Mononuclear cell (primary cell): ENCODE measurements at regions not wholly inside any gene's neighbourhood (a gene's known extent, or its start where the extent isn't known, plus 50 kb on each side); places are given as distances from the start of the nearest gene placed in this dataset.
"Not testable (repeated sequence)": the region's sequence is repeated elsewhere in the genome, so short reads cannot be mapped to it uniquely, and the experiment has no call there.

Experiments used
- H3K27me3 ChIP-seq: 2 replicates; pipeline ENCODE4 v1.6.0; 2011; ENCODE audit warnings: low read length, control low read depth; ENCODE audit not compliant: insufficient read depth
- H3K4me1 ChIP-seq: 2 replicates; pipeline ENCODE4 v1.5.1; 2011; ENCODE audit warnings: mild to moderate bottlenecking, low read length, control low read depth; ENCODE audit not compliant: insufficient read depth
- H3K4me3 ChIP-seq: 2 replicates; pipeline ENCODE4 v1.5.1; 2011; ENCODE audit warnings: mild to moderate bottlenecking, low read length, moderate library complexity
- H3K9me3 ChIP-seq: 2 replicates; pipeline ENCODE4 v1.5.1; 2011; ENCODE audit warnings: low read depth, mild to moderate bottlenecking, control low read depth, low read length

GRCh38 chr3:87836026-87836425, 222.8 kb downstream of the CGGBP1 start:
- H3K4me3 ChIP-seq: no peak overlapping the region
- no peaks in the 10 kb centered on the region for H3K9me3 ChIP-seq
- H3K27me3 ChIP-seq: no peaks in the 10 kb centered on the region
- H3K4me1 ChIP-seq: peaks cover 3% of the 10 kb centered on the region

DNA sequence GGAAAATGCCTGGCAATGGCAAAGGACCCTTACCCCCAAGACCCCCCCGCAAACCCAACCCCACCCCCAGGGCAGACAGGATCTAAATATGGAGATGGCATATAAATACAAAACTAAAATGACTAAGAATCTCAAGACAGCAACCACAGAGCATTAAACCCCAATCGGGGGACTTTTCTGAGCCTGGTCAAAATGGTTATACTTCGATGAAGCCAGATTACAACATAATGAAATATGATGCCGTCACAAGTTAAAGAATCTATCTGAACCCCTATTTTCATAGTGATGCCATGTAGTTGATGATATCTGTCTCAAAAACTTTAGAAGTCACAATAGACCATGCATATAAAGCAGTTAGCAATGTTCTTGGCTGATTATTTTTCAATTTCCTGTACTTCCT, 223.6 kb downstream of the CGGBP1 start:
- H3K9me3 ChIP-seq: no peaks in the 10 kb centered on the region
- H3K4me1 ChIP-seq: peaks cover 3% of the 10 kb centered on the region
- H3K4me3 ChIP-seq: no peak overlapping the region
- no peaks in the 10 kb centered on the region for H3K27me3 ChIP-seq

DNA sequence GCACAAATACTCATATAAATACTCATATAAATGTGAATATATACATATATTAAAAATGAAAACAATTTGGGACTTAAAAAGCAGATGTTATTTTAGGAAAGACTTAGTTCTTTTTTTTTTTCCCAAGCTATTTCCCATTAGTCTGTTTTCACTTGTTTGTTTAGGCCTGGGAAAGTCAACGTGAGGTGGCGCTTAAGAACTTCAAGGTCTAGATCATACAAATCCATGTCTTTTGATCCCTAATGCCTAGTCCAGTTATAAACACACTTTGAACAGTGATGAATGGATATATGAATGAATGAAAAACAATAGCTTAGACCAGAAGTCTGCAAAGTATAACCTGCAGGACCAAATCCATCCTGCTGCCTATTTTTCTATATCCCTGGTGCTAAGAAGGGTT, 224.5 kb downstream of the CGGBP1 start:
- no peaks in the 10 kb centered on the region for H3K27me3 ChIP-seq
- H3K4me1 ChIP-seq: peaks cover 3% of the 10 kb centered on the region
- no peak overlapping the region for H3K4me3 ChIP-seq
- H3K9me3 ChIP-seq: no peaks in the 10 kb centered on the region

- no peak overlapping the region for H3K4me3 ChIP-seq
- H3K9me3 ChIP-seq: no peaks in the 10 kb centered on the region
- H3K27me3 ChIP-seq: no peaks in the 10 kb centered on the region
- H3K4me1 ChIP-seq: peaks cover 3% of the 10 kb centered on the region
These were observed 225.8 kb downstream of the CGGBP1 start for GRCh38 chr3:87833039-87833377.

GRCh38 chr3:87828046-87828445, 230.8 kb downstream of the CGGBP1 start:
- no peaks in the 10 kb centered on the region for H3K9me3 ChIP-seq
- H3K4me3 ChIP-seq: no peak overlapping the region
- H3K4me1 ChIP-seq: no peaks in the 10 kb centered on the region

DNA sequence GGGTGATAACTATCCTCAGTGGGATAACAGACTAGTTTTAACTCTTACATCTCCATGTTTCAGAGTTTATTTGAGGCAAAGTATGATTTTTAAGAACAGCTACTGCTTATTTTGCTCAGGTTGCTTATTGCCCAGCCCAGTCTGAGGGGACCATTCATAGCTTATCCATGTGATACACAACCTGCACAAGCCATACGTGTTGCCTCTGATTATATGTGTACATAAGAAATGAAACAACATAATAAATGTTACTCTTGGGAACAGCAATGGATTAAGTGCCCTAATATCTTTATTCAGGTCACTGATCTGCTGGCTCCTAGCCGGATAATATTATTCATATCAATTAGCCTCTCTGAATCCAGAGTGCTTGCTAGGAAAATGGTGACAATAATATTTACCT, 236.2 kb downstream of the CGGBP1 start:
- Histone ChIP-seq H3K4me1 (no peaks in the 10 kb centered on the region), H3K27me3 (no peaks in the 10 kb centered on the region), H3K4me3 (no peak overlapping the region), H3K9me3 (no peaks in the 10 kb centered on the region)

More at GRCh38 chr3:87828046-87828445, 230.8 kb downstream of the CGGBP1 start:
- H3K27me3 ChIP-seq: no peaks in the 10 kb centered on the region

- not testable (repeated sequence) for H3K4me3 ChIP-seq, H3K27me3 ChIP-seq
These were observed 245.3 kb downstream of the CGGBP1 start for GRCh38 chr3:87813503-87813902.

GRCh38 chr3:87811953-87812352, 246.9 kb downstream of the CGGBP1 start:
- Histone ChIP-seq H3K4me1 (no peaks in the 10 kb centered on the region), H3K4me3 (no peak overlapping the region), H3K27me3 (no peaks in the 10 kb centered on the region), H3K9me3 (no peaks in the 10 kb centered on the region)

More at GRCh38 chr3:87813503-87813902, 245.3 kb downstream of the CGGBP1 start:
- H3K9me3 ChIP-seq, H3K4me1 ChIP-seq: not testable (repeated sequence)

DNA sequence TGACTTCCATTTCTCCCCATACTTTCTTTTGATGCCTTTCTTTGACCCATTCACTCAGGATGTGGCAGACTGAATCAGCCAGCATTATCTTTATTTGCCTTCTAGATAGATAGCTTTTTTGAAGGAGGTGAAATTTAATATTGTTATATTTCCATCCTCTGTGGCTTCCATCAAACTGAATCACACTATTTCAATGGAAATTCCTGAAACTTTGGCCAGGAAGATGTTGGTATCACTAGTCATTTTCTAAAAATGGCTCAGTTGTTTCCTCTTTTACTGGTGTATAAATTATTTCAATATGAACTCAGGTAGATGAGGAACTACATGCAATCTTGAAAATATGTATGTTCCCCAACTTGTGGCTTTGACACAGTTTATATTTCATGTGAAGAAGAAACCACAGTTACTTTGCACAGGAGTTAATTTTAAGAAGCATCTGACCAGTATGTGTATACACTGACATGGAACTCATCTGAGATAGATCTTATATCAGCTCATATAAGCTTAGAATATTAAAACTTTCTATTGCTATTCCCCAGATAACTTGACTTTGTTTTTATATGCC, 248.3 kb downstream of the CGGBP1 start:
- H3K4me1 ChIP-seq: no peaks in the 10 kb centered on the region
- H3K27me3 ChIP-seq: no peaks in the 10 kb centered on the region
- H3K4me3 ChIP-seq: no peak overlapping the region
- H3K9me3 ChIP-seq: no peaks in the 10 kb centered on the region

DNA sequence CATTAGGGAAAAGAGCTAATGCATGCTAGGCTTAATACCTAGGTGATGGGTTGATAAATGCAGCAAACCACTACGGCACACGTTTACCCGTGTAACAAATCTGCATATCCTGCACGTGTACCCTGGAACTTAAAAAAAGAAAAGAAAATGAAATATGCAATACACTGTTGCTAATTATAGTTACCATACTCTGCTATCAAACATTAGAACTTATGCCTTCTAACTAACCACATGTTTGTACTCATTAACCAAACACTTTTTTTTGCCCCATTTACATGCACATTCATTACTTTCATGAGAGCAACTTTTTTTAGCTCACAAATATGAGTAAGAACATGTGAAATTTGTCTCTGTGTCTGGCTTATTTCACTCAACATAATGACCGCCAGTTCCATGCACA, 253.1 kb downstream of the CGGBP1 start:
- Histone ChIP-seq H3K4me1 (no peaks in the 10 kb centered on the region), H3K4me3 (no peak overlapping the region), H3K27me3 (no peaks in the 10 kb centered on the region), H3K9me3 (no peaks in the 10 kb centered on the region)

DNA sequence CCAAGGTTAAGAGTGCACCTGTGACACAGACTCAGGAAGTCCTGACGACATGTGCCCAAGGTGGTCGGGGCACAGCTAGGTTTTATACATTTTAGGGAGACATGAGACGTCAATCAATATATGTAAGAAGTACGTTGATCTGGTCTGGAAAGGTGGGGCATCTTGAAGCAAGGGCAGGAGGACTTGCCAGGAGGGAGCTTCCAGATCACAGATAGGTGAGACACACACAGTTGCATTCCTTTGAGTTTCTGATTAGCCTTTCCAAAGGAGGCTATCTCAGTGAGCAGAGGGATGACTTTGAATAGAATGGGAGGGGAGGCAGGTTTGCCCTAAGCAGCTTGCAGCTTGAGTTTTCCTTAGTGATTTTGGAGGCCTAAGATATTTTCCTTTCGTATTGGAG, 257.4 kb downstream of the CGGBP1 start:
- no peak overlapping the region for H3K4me3 ChIP-seq
- peaks cover 2% of the 10 kb centered on the region for H3K4me1 ChIP-seq
- no peaks in the 10 kb centered on the region for H3K9me3 ChIP-seq
- H3K27me3 ChIP-seq: no peaks in the 10 kb centered on the region

GRCh38 chr3:87800516-87800915, 258.3 kb downstream of the CGGBP1 start:
- no peak overlapping the region for H3K4me3 ChIP-seq
- peaks cover 10% of the 10 kb centered on the region for H3K4me1 ChIP-seq
- H3K27me3 ChIP-seq: no peaks in the 10 kb centered on the region
- no peaks in the 10 kb centered on the region for H3K9me3 ChIP-seq

- Histone ChIP-seq H3K9me3 (no peaks in the 10 kb centered on the region), H3K4me3 (no peak overlapping the region), H3K4me1 (peaks cover 18% of the 10 kb centered on the region), H3K27me3 (peaks cover 7% of the 10 kb centered on the region)
These were observed 260.2 kb downstream of the CGGBP1 start for GRCh38 chr3:87798567-87798947.

GRCh38 chr3:87797872-87798566, 260.8 kb downstream of the CGGBP1 start:
- H3K9me3 ChIP-seq: no peaks in the 10 kb centered on the region
- peaks cover 12% of the 10 kb centered on the region for H3K27me3 ChIP-seq
- H3K4me1 ChIP-seq: peaks cover 23% of the 10 kb centered on the region
- H3K4me3 ChIP-seq: no peak overlapping the region

GRCh38 chr3:87796843-87797185, 262.0 kb downstream of the CGGBP1 start:
- no peak overlapping the region for H3K4me3 ChIP-seq
- H3K9me3 ChIP-seq: no peaks in the 10 kb centered on the region
- H3K4me1 ChIP-seq: peaks cover 35% of the 10 kb centered on the region
- H3K27me3 ChIP-seq: peaks cover 18% of the 10 kb centered on the region

DNA sequence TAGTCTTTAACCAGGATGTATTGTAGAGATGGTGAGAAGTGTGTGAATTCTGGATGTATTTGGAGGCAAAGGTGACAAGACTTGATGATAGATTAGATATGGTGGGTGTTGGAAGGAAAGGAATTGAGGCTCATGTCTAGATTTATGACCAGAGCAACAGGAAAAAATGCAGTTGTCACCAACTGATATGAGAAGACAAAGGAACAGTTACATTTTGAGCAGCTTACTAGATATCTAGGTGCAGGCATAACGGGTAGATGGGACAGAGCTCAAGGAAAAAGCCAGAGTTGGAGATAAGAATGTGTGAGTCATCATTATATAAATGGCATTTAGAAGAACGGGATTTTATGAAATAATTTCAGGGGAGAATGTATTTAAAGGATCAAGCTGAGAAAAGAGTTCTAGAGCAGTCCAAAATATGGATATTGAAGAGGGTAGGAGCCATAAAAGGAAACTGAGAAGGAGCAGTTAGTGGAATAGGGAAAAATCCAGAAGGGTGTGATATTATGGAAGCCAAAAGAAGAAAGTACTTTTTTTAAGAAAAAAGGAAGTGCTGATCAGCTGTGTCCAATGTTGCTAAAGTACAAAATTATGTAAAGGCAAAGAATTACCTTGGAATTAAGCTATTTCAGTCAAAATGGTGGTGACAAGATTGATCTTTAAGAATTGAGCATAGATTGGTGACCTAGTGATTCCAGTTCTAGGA, 262.5 kb downstream of the CGGBP1 start:
- Histone ChIP-seq H3K4me3 (no peak overlapping the region), H3K4me1 (peaks cover 37% of the 10 kb centered on the region), H3K9me3 (no peaks in the 10 kb centered on the region), H3K27me3 (peaks cover 20% of the 10 kb centered on the region)
